ENCODE measurements at regions not wholly inside any gene's neighbourhood (a gene's known extent, or its start where the extent isn't known, plus 50 kb on each side); places are given as distances from the start of the nearest gene placed in this dataset.

DNA sequence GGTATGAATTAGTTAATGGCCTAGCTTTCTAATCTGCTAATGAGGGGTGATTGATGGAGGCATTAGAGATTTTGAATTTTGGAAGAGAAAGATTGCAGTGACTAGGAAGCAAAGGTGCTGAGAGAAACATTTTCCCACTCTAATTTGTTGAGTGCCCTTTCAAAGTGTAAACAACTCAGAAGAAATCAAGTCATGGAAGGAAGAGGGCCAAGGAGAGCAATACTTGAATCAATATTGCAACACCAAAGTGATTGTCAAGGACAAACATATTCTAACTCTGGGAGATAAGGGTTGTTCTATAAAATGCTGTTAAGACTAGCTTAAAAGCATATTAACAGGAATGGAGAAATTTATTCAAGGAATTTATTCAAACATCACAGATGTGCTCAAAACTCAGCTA lies 182.7 kb upstream of the FERMT1 start:
- Histone ChIP-seq H4K20me1 (ENCODE audit: insufficient read depth, low read length) (no peaks in the 10 kb centered on the region), H3K4me3 (replicated peaks in 1 of 3; ENCODE audit: low read depth in 2 of 3, low read length in 3 of 3) (no peak overlapping the region), H3K4me1 (ENCODE audit: control insufficient read depth in 1 of 2, insufficient read depth in 2 of 2, low read length in 2 of 2) (no peaks in the 10 kb centered on the region), H3K79me2 (ENCODE audit: insufficient read depth, low read length) (no peaks in the 10 kb centered on the region), H3K9ac (ENCODE audit: insufficient read depth, low read length, poor library complexity, severe bottlenecking) (no peak overlapping the region), H3K36me3 (replicated peaks in 1 of 2; ENCODE audit: control insufficient read depth in 1 of 2, insufficient read depth in 2 of 2, low read length in 2 of 2) (no peaks in the 10 kb centered on the region), H3K27me3 (ENCODE audit: control insufficient read depth in 2 of 2, insufficient read depth in 2 of 2, low read length in 2 of 2) (no peaks in the 10 kb centered on the region), H3K27ac (ENCODE audit: low read depth in 1 of 2, low read length in 2 of 2) (no peak overlapping the region), H3K4me2 (replicated peaks; ENCODE audit: extremely low read depth, low read length, poor library complexity, severe bottlenecking) (no peak overlapping the region), H2AFZ (ENCODE audit: insufficient read depth, low read depth, low read length, poor library complexity, severe bottlenecking) (no peak overlapping the region), H3K9me3 (replicated peaks in 1 of 2; ENCODE audit: control insufficient read depth in 1 of 2, insufficient read depth in 1 of 2, low read length in 2 of 2) (peaks cover 0 to 2% of the 10 kb centered on the region in 2 donors)
- TF ChIP-seq, protein P1, sequence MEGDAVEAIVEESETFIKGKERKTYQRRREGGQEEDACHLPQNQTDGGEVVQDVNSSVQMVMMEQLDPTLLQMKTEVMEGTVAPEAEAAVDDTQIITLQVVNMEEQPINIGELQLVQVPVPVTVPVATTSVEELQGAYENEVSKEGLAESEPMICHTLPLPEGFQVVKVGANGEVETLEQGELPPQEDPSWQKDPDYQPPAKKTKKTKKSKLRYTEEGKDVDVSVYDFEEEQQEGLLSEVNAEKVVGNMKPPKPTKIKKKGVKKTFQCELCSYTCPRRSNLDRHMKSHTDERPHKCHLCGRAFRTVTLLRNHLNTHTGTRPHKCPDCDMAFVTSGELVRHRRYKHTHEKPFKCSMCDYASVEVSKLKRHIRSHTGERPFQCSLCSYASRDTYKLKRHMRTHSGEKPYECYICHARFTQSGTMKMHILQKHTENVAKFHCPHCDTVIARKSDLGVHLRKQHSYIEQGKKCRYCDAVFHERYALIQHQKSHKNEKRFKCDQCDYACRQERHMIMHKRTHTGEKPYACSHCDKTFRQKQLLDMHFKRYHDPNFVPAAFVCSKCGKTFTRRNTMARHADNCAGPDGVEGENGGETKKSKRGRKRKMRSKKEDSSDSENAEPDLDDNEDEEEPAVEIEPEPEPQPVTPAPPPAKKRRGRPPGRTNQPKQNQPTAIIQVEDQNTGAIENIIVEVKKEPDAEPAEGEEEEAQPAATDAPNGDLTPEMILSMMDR (IDR thresholded peaks at IDR 0.05) = no peak
- peaks cover 1 to 3% (median 1%) of the 10 kb centered on the region in 3 donors for H3K27me3 Mint-ChIP-seq (ENCODE audit: low read depth in 3 of 3)
- H3K36me3 Mint-ChIP-seq = no peaks in the 10 kb centered on the region
- intact Hi-C loops (cut with micrococcal nuclease) = no loop called here
- no peak overlapping the region for H3K27ac Mint-ChIP-seq
- DNase-seq = no peak
- H3K4me1 Mint-ChIP-seq = no peaks in the 10 kb centered on the region
- peaks cover 0 to 11% (median 4%) of the 10 kb centered on the region in 7 donors for H3K9me3 Mint-ChIP-seq
- H3K4me3 Mint-ChIP-seq = no peak overlapping the region

DNA sequence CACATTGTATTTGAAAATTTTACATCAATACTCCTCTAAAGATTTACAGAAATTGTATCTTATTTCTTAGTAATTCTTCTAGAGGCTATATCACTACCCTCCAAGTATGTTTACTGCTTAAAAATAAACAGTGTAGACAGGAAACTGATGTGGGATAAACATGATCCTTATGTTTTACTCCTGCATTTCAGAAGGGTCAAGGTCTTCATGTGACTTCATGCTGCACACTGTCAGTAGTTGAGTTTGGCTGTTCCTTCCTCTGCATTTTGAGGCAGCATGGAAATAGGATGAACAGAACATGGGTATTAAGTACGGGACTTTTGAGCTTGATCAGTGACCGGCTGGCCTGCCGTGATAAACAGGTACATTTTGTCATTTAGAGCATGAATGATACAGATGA lies 179.2 kb upstream of the FERMT1 start:
- Histone ChIP-seq H3K79me2 (ENCODE audit: insufficient read depth, low read length) (no peaks in the 10 kb centered on the region), H3K4me2 (replicated peaks; ENCODE audit: extremely low read depth, low read length, poor library complexity, severe bottlenecking) (no peak overlapping the region), H3K4me3 (replicated peaks in 1 of 3; ENCODE audit: low read depth in 2 of 3, low read length in 3 of 3) (no peak overlapping the region), H3K9ac (ENCODE audit: insufficient read depth, low read length, poor library complexity, severe bottlenecking) (no peak overlapping the region), H3K4me1 (ENCODE audit: control insufficient read depth in 1 of 2, insufficient read depth in 2 of 2, low read length in 2 of 2) (no peaks in the 10 kb centered on the region), H4K20me1 (ENCODE audit: insufficient read depth, low read length) (no peaks in the 10 kb centered on the region), H3K27me3 (ENCODE audit: control insufficient read depth in 2 of 2, insufficient read depth in 2 of 2, low read length in 2 of 2) (no peaks in the 10 kb centered on the region), H2AFZ (ENCODE audit: insufficient read depth, low read depth, low read length, poor library complexity, severe bottlenecking) (no peak overlapping the region), H3K9me3 (replicated peaks in 1 of 2; ENCODE audit: control insufficient read depth in 1 of 2, insufficient read depth in 1 of 2, low read length in 2 of 2) (peaks cover 0 to 2% of the 10 kb centered on the region in 2 donors), H3K36me3 (replicated peaks in 1 of 2; ENCODE audit: control insufficient read depth in 1 of 2, insufficient read depth in 2 of 2, low read length in 2 of 2) (no peaks in the 10 kb centered on the region), H3K27ac (ENCODE audit: low read depth in 1 of 2, low read length in 2 of 2) (no peak overlapping the region)
- no peaks in the 10 kb centered on the region for H3K4me1 Mint-ChIP-seq
- no CpG with 5 or more reads among the region's 3 CpGs for WGBS (ENCODE audit: insufficient coverage)
- peaks cover 1 to 3% (median 1%) of the 10 kb centered on the region in 3 donors for H3K27me3 Mint-ChIP-seq (ENCODE audit: low read depth in 3 of 3)
- H3K9me3 Mint-ChIP-seq = peaks cover 0 to 9% (median 3%) of the 10 kb centered on the region in 7 donors
- H3K27ac Mint-ChIP-seq = no peak overlapping the region
- H3K36me3 Mint-ChIP-seq = no peaks in the 10 kb centered on the region
- DNase-seq = no peak
- intact Hi-C loops (cut with micrococcal nuclease) = no loop called here
- TF ChIP-seq, protein P1 (IDR thresholded peaks at IDR 0.05) = no peak
- H3K4me3 Mint-ChIP-seq = no peak overlapping the region

Data from CD14-positive monocyte (primary cell).